T47D (cell line): ENCODE measurements at regions not wholly inside any gene's neighbourhood (a gene's known extent, or its start where the extent isn't known, plus 50 kb on each side); places are given as distances from the start of the nearest gene placed in this dataset.
A peak's percentile ranks its signal among the peaks of the same experiment; 100 is the strongest.
"Not testable (repeated sequence)": the region's sequence is repeated elsewhere in the genome, so short reads cannot be mapped to it uniquely, and the experiment has no call there.

Experiments used
- DNase-seq, 2 experiments: peaks; one replicate each; pipeline versions ENCODE4 v3.0.0 to v3.0.0-alpha.2; 2011 to 2012; ENCODE audit warnings: low read depth in 1 of 2, low spot score in 1 of 2
- JUND ChIP-seq: IDR thresholded peaks from 2 replicates; pipeline ENCODE4 v1.6.1; 2012; ENCODE audit warnings: low read depth
- in situ Hi-C: cut with HindIII; loops from 2 replicates; pipeline ENCODE4 v1.10.0; 2016; ENCODE audit warnings: low sequenced_read_pairs, low pct_unique_long_range_greater_than_20kb

- in situ Hi-C loops = no loop called here
- no peak for TF ChIP-seq JUND
- DNase-seq = no peak
These were observed 70.4 kb upstream of the SETMAR start for GRCh38 chr3:4232798-4233197.

- in situ Hi-C loops = no loop called here
- no peak for DNase-seq
- TF ChIP-seq JUND = no peak
These were observed 69.7 kb upstream of the SETMAR start for GRCh38 chr3:4233488-4233887.

GRCh38 chr3:4234889-4235288 is 68.3 kb upstream of the SETMAR start:
- no peak for DNase-seq

GRCh38 chr3:4235690-4236089 is 67.5 kb upstream of the SETMAR start:
- no peak for DNase-seq
- in situ Hi-C loops = no loop called here
- no peak for TF ChIP-seq JUND

More at GRCh38 chr3:4234889-4235288, 68.3 kb upstream of the SETMAR start:
- in situ Hi-C loops = no loop called here
- TF ChIP-seq JUND = no peak

- DNase-seq = peak in 1 of 2 experiments; percentile 76
- in situ Hi-C loops = no loop called here
- no peak for TF ChIP-seq JUND
These were observed 61.5 kb upstream of the SETMAR start for GRCh38 chr3:4241595-4242170.

- DNase-seq = peak in 1 of 2 experiments; percentile 63
- no peak for TF ChIP-seq JUND
- in situ Hi-C loops = no loop called here
These were observed 57.5 kb upstream of the SETMAR start for GRCh38 chr3:4245671-4246070.

- TF ChIP-seq JUND = no peak
- no peak for DNase-seq
- in situ Hi-C loops = no loop called here
These were observed 55.8 kb upstream of the SETMAR start for GRCh38 chr3:4247391-4247790.

GRCh38 chr3:4250064-4250463 is 53.1 kb upstream of the SETMAR start:
- TF ChIP-seq JUND = no peak
- DNase-seq = no peak
- in situ Hi-C loops = no loop called here

- TF ChIP-seq JUND = no peak
- in situ Hi-C loops = no loop called here
These were observed 51.8 kb upstream of the SETMAR start for GRCh38 chr3:4251412-4251811.

GRCh38 chr3:4253072-4253832 is 49.9 kb upstream of the SETMAR start:
- DNase-seq, in situ Hi-C loops: not testable (repeated sequence)

More at GRCh38 chr3:4251412-4251811, 51.8 kb upstream of the SETMAR start:
- no peak for DNase-seq
